Activated CD4-positive, CD25-positive, alpha-beta regulatory T cell treated with anti-CD3 and anti-CD28 coated beads, Interleukin-2, amount 50 U/mL, for 16 hours (primary cell): ENCODE measurements at regions not wholly inside any gene's neighbourhood (a gene's known extent, or its start where the extent isn't known, plus 50 kb on each side); places are given as distances from the start of the nearest gene placed in this dataset.
"Not testable (repeated sequence)": the region's sequence is repeated elsewhere in the genome, so short reads cannot be mapped to it uniquely, and the experiment has no call there.

ENCODE experiments used
- DNase-seq: peaks from one replicate; pipeline ENCODE4 v3.0.0-alpha.2; 2020; ENCODE audit warnings: low read depth, low spot score

GRCh38 chr16:29330623-29331022 is 75.9 kb downstream of the NPIPB11 start:
- not testable (repeated sequence) for DNase-seq

- not testable (repeated sequence) for DNase-seq
Observed at GRCh38 chr16:29328528-29328927, 78.0 kb downstream of the NPIPB11 start.

- not testable (repeated sequence) for DNase-seq
Observed at GRCh38 chr16:29327631-29328408, 78.7 kb downstream of the NPIPB11 start.

GRCh38 chr16:29326164-29327125 is 80.1 kb downstream of the NPIPB11 start:
- not testable (repeated sequence) for DNase-seq

GRCh38 chr16:29323725-29324124 is 82.8 kb downstream of the NPIPB11 start:
- not testable (repeated sequence) for DNase-seq

- DNase-seq = no peak
Observed at GRCh38 chr16:29321585-29321984, 84.9 kb downstream of the NPIPB11 start.

GRCh38 chr16:29321000-29321393 is 85.5 kb downstream of the NPIPB11 start:
- DNase-seq = no peak

GRCh38 chr16:29320274-29320999 is 86.1 kb downstream of the NPIPB11 start:
- DNase-seq = no peak

- no peak for DNase-seq
Observed at GRCh38 chr16:29319726-29320125, 86.8 kb downstream of the NPIPB11 start.

- DNase-seq = not testable (repeated sequence)
Observed at GRCh38 chr16:29318561-29318968, 87.9 kb downstream of the NPIPB11 start.

GRCh38 chr16:29318037-29318436 is 88.5 kb downstream of the NPIPB11 start:
- no peak for DNase-seq

- DNase-seq = no peak
Observed at GRCh38 chr16:29317269-29317668, 89.2 kb downstream of the NPIPB11 start.

GRCh38 chr16:29316761-29317183 is 89.7 kb downstream of the NPIPB11 start:
- DNase-seq = no peak

- no peak for DNase-seq
Observed at GRCh38 chr16:29315916-29316517, 90.5 kb downstream of the NPIPB11 start.

- DNase-seq = no peak
Observed at GRCh38 chr16:29315046-29315445, 91.5 kb downstream of the NPIPB11 start.

GRCh38 chr16:29314292-29314934 is 92.1 kb downstream of the NPIPB11 start:
- no peak for DNase-seq

- no peak for DNase-seq
Observed at GRCh38 chr16:29313559-29314048, 92.9 kb downstream of the NPIPB11 start.

GRCh38 chr16:29312835-29313558 is 93.5 kb downstream of the NPIPB11 start:
- no peak for DNase-seq

GRCh38 chr16:29312345-29312675 is 94.2 kb downstream of the NPIPB11 start:
- not testable (repeated sequence) for DNase-seq
